ENCODE measurements at regions not wholly inside any gene's neighbourhood (a gene's known extent, or its start where the extent isn't known, plus 50 kb on each side); places are given as distances from the start of the nearest gene placed in this dataset.
A peak's percentile ranks its signal among the peaks of the same experiment; 100 is the strongest.

- H3K27ac ChIP-seq (ENCODE audit: low read length): no peak overlapping the region
- H2AFZ ChIP-seq (ENCODE audit: low read length): no peak overlapping the region
- no peaks in the 10 kb centered on the region for H3K4me1 ChIP-seq (ENCODE audit: low read length)
Observed at GRCh38 chr5:89728134-89728533, 681.4 kb downstream of the CETN3 start.

GRCh38 chr5:89724379-89725095 is 685.0 kb downstream of the CETN3 start:
- H3K4me3 ChIP-seq (ENCODE audit: low read length): no peak overlapping the region
- H3K4me1 ChIP-seq (ENCODE audit: low read length): no peaks in the 10 kb centered on the region
- no peak overlapping the region for H2AFZ ChIP-seq (ENCODE audit: low read length)
- no peaks in the 10 kb centered on the region for H3K9me2 ChIP-seq (replicated peaks; ENCODE audit: insufficient read depth, low read length)
- H3K9me3 ChIP-seq (ENCODE audit: low read length): no peaks in the 10 kb centered on the region
- no peak for DNase-seq
- H3K79me2 ChIP-seq (ENCODE audit: low read length): no peaks in the 10 kb centered on the region
- no peak overlapping the region for H3K4me2 ChIP-seq (ENCODE audit: low read depth, low read length, poor library complexity, severe bottlenecking)
- H3K27me3 ChIP-seq (ENCODE audit: low read length): no peaks in the 10 kb centered on the region
- no peaks in the 10 kb centered on the region for H4K20me1 ChIP-seq (ENCODE audit: insufficient read depth, low read depth, low read length)
- H3K36me3 ChIP-seq (ENCODE audit: insufficient read depth, low read length): no peaks in the 10 kb centered on the region
- H3K27ac ChIP-seq (ENCODE audit: low read length): no peak overlapping the region
- no peak overlapping the region for H3K9ac ChIP-seq (ENCODE audit: low read length)

More at GRCh38 chr5:89728134-89728533, 681.4 kb downstream of the CETN3 start:
- Histone ChIP-seq H3K9me3 (ENCODE audit: low read length) (no peaks in the 10 kb centered on the region), H3K9ac (ENCODE audit: low read length) (no peak overlapping the region), H3K27me3 (ENCODE audit: low read length) (no peaks in the 10 kb centered on the region), H4K20me1 (ENCODE audit: insufficient read depth, low read depth, low read length) (no peaks in the 10 kb centered on the region), H3K4me3 (ENCODE audit: low read length) (no peak overlapping the region), H3K79me2 (ENCODE audit: low read length) (no peaks in the 10 kb centered on the region), H3K4me2 (ENCODE audit: low read depth, low read length, poor library complexity, severe bottlenecking) (no peak overlapping the region), H3K9me2 (replicated peaks; ENCODE audit: insufficient read depth, low read length) (no peaks in the 10 kb centered on the region), H3K36me3 (ENCODE audit: insufficient read depth, low read length) (no peaks in the 10 kb centered on the region)
- DNase-seq: no peak

- H3K9me2 ChIP-seq (replicated peaks; ENCODE audit: insufficient read depth, low read length): no peaks in the 10 kb centered on the region
- H3K4me2 ChIP-seq (ENCODE audit: low read depth, low read length, poor library complexity, severe bottlenecking): no peak overlapping the region
- no peak for DNase-seq
- no peaks in the 10 kb centered on the region for H3K4me1 ChIP-seq (ENCODE audit: low read length)
- H3K9me3 ChIP-seq (ENCODE audit: low read length): no peaks in the 10 kb centered on the region
- no peaks in the 10 kb centered on the region for H3K79me2 ChIP-seq (ENCODE audit: low read length)
- no peaks in the 10 kb centered on the region for H4K20me1 ChIP-seq (ENCODE audit: insufficient read depth, low read depth, low read length)
- no peaks in the 10 kb centered on the region for H3K36me3 ChIP-seq (ENCODE audit: insufficient read depth, low read length)
- H3K27me3 ChIP-seq (ENCODE audit: low read length): no peaks in the 10 kb centered on the region
- no peak overlapping the region for H3K27ac ChIP-seq (ENCODE audit: low read length)
- H3K9ac ChIP-seq (ENCODE audit: low read length): no peak overlapping the region
- H2AFZ ChIP-seq (ENCODE audit: low read length): no peak overlapping the region
- H3K4me3 ChIP-seq (ENCODE audit: low read length): no peak overlapping the region
Observed at GRCh38 chr5:89723907-89724306, 685.6 kb downstream of the CETN3 start.

GRCh38 chr5:89722538-89722937 is 687.0 kb downstream of the CETN3 start:
- Histone ChIP-seq H3K27ac (ENCODE audit: low read length) (no peak overlapping the region), H3K4me1 (ENCODE audit: low read length) (no peaks in the 10 kb centered on the region), H3K4me2 (ENCODE audit: low read depth, low read length, poor library complexity, severe bottlenecking) (no peak overlapping the region), H3K79me2 (ENCODE audit: low read length) (no peaks in the 10 kb centered on the region), H3K9me3 (ENCODE audit: low read length) (no peaks in the 10 kb centered on the region), H3K9me2 (replicated peaks; ENCODE audit: insufficient read depth, low read length) (no peaks in the 10 kb centered on the region), H4K20me1 (ENCODE audit: insufficient read depth, low read depth, low read length) (no peaks in the 10 kb centered on the region), H3K27me3 (ENCODE audit: low read length) (no peaks in the 10 kb centered on the region), H3K36me3 (ENCODE audit: insufficient read depth, low read length) (no peaks in the 10 kb centered on the region), H2AFZ (ENCODE audit: low read length) (no peak overlapping the region), H3K9ac (ENCODE audit: low read length) (no peak overlapping the region), H3K4me3 (ENCODE audit: low read length) (no peak overlapping the region)
- no peak for DNase-seq

- no peak overlapping the region for H3K4me2 ChIP-seq (ENCODE audit: low read depth, low read length, poor library complexity, severe bottlenecking)
- no peaks in the 10 kb centered on the region for H3K79me2 ChIP-seq (ENCODE audit: low read length)
- H3K9ac ChIP-seq (ENCODE audit: low read length): no peak overlapping the region
- H3K9me2 ChIP-seq (replicated peaks; ENCODE audit: insufficient read depth, low read length): no peaks in the 10 kb centered on the region
- H3K4me3 ChIP-seq (ENCODE audit: low read length): no peak overlapping the region
- no peak overlapping the region for H3K27ac ChIP-seq (ENCODE audit: low read length)
- H4K20me1 ChIP-seq (ENCODE audit: insufficient read depth, low read depth, low read length): no peaks in the 10 kb centered on the region
- H3K36me3 ChIP-seq (ENCODE audit: insufficient read depth, low read length): no peaks in the 10 kb centered on the region
- no peaks in the 10 kb centered on the region for H3K4me1 ChIP-seq (ENCODE audit: low read length)
- DNase-seq: no peak
- H2AFZ ChIP-seq (ENCODE audit: low read length): no peak overlapping the region
- no peaks in the 10 kb centered on the region for H3K9me3 ChIP-seq (ENCODE audit: low read length)
- H3K27me3 ChIP-seq (ENCODE audit: low read length): no peaks in the 10 kb centered on the region
Observed at GRCh38 chr5:89721931-89722330, 687.6 kb downstream of the CETN3 start.

GRCh38 chr5:89721353-89721752 is 688.2 kb downstream of the CETN3 start:
- DNase-seq: no peak

GRCh38 chr5:89712134-89712700 is 697.3 kb downstream of the CETN3 start:
- H4K20me1 ChIP-seq (ENCODE audit: insufficient read depth, low read depth, low read length): no peaks in the 10 kb centered on the region
- no peak overlapping the region for H3K4me2 ChIP-seq (ENCODE audit: low read depth, low read length, poor library complexity, severe bottlenecking)
- H3K9ac ChIP-seq (ENCODE audit: low read length): no peak overlapping the region
- no peak overlapping the region for H3K27ac ChIP-seq (ENCODE audit: low read length)
- 0 out of 2 replicates have a peak, but pooled peaks cover 2% of the 10 kb centered on the region for H3K27me3 ChIP-seq (ENCODE audit: low read length)
- no peaks in the 10 kb centered on the region for H3K9me2 ChIP-seq (replicated peaks; ENCODE audit: insufficient read depth, low read length)
- no peaks in the 10 kb centered on the region for H3K36me3 ChIP-seq (ENCODE audit: insufficient read depth, low read length)
- no peak for DNase-seq
- no peaks in the 10 kb centered on the region for H3K79me2 ChIP-seq (ENCODE audit: low read length)
- no peak overlapping the region for H3K4me3 ChIP-seq (ENCODE audit: low read length)
- no peaks in the 10 kb centered on the region for H3K9me3 ChIP-seq (ENCODE audit: low read length)
- H3K4me1 ChIP-seq (ENCODE audit: low read length): no peaks in the 10 kb centered on the region
- H2AFZ ChIP-seq (ENCODE audit: low read length): no peak overlapping the region

More at GRCh38 chr5:89721353-89721752, 688.2 kb downstream of the CETN3 start:
- Histone ChIP-seq H3K9me3 (ENCODE audit: low read length) (no peaks in the 10 kb centered on the region), H3K9ac (ENCODE audit: low read length) (no peak overlapping the region), H4K20me1 (ENCODE audit: insufficient read depth, low read depth, low read length) (no peaks in the 10 kb centered on the region), H3K4me2 (ENCODE audit: low read depth, low read length, poor library complexity, severe bottlenecking) (no peak overlapping the region), H3K27me3 (ENCODE audit: low read length) (no peaks in the 10 kb centered on the region), H3K4me3 (ENCODE audit: low read length) (no peak overlapping the region), H3K4me1 (ENCODE audit: low read length) (no peaks in the 10 kb centered on the region), H3K79me2 (ENCODE audit: low read length) (no peaks in the 10 kb centered on the region), H2AFZ (ENCODE audit: low read length) (no peak overlapping the region), H3K27ac (ENCODE audit: low read length) (no peak overlapping the region), H3K36me3 (ENCODE audit: insufficient read depth, low read length) (no peaks in the 10 kb centered on the region), H3K9me2 (replicated peaks; ENCODE audit: insufficient read depth, low read length) (no peaks in the 10 kb centered on the region)

GRCh38 chr5:89711526-89711925 is 698.0 kb downstream of the CETN3 start:
- 0 out of 2 replicates have a peak, but pooled peaks cover 2% of the 10 kb centered on the region for H3K27me3 ChIP-seq (ENCODE audit: low read length)
- no peak overlapping the region for H3K4me2 ChIP-seq (ENCODE audit: low read depth, low read length, poor library complexity, severe bottlenecking)
- H3K4me1 ChIP-seq (ENCODE audit: low read length): no peaks in the 10 kb centered on the region
- H3K4me3 ChIP-seq (ENCODE audit: low read length): no peak overlapping the region
- H3K9me2 ChIP-seq (replicated peaks; ENCODE audit: insufficient read depth, low read length): no peaks in the 10 kb centered on the region
- H3K9ac ChIP-seq (ENCODE audit: low read length): no peak overlapping the region
- no peaks in the 10 kb centered on the region for H3K79me2 ChIP-seq (ENCODE audit: low read length)
- H4K20me1 ChIP-seq (ENCODE audit: insufficient read depth, low read depth, low read length): no peaks in the 10 kb centered on the region
- no peak overlapping the region for H2AFZ ChIP-seq (ENCODE audit: low read length)
- H3K9me3 ChIP-seq (ENCODE audit: low read length): no peaks in the 10 kb centered on the region
- no peaks in the 10 kb centered on the region for H3K36me3 ChIP-seq (ENCODE audit: insufficient read depth, low read length)
- DNase-seq: peak; percentile 34
- no peak overlapping the region for H3K27ac ChIP-seq (ENCODE audit: low read length)

Measured in Karpas-422 (cell line).